ENCODE measurements at regions not wholly inside any gene's neighbourhood (a gene's known extent, or its start where the extent isn't known, plus 50 kb on each side); places are given as distances from the start of the nearest gene placed in this dataset.

GRCh38 chr12:127723251-127723650 lies 543.7 kb upstream of the TMEM132C start (continued):
- no peak for TF ChIP-seq E2F4 (CRISPR knock-in tag; IDR thresholded peaks at IDR 0.05; ENCODE audit: borderline replicate concordance, low read depth)
- no peak for TF ChIP-seq ETV6 (CRISPR knock-in tag; IDR thresholded peaks at IDR 0.05)
- TF ChIP-seq ZNF512 (CRISPR knock-in tag; IDR thresholded peaks at IDR 0.05; ENCODE audit: borderline replicate concordance) = no peak
- TF ChIP-seq FOXK1 (CRISPR knock-in tag; IDR thresholded peaks at IDR 0.05) = no peak
- no peak for TF ChIP-seq ZNF138 (CRISPR knock-in tag; conservative IDR thresholded peaks at IDR 0.05)
- TF ChIP-seq JUN (CRISPR knock-in tag; IDR thresholded peaks at IDR 0.05) = no peak
- no peak for TF ChIP-seq ZBTB43 (CRISPR knock-in tag; IDR thresholded peaks at IDR 0.05)
- no peak for TF ChIP-seq AFF4 (CRISPR knock-in tag; IDR thresholded peaks at IDR 0.05; ENCODE audit: borderline replicate concordance)
- TF ChIP-seq ZNF281 (CRISPR knock-in tag; IDR thresholded peaks at IDR 0.05) = no peak
- no peak for TF ChIP-seq GTF2I (CRISPR knock-in tag; conservative IDR thresholded peaks at IDR 0.05)

- peaks cover 53% of the 10 kb centered on the region for H3K36me3 Mint-ChIP-seq
- peaks cover 90% of the 10 kb centered on the region for H3K9me3 Mint-ChIP-seq
- no peak for ATAC-seq
- no peak overlapping the region for H3K4me3 Mint-ChIP-seq
- POLR2A ChIA-PET = no interaction called here
- DNase-seq (ENCODE audit: low spot score) = no peak
- no peak overlapping the region for H3K27ac Mint-ChIP-seq
- CTCF ChIA-PET = no interaction called here
- peaks cover 8% of the 10 kb centered on the region; the same call in 1 of the 2 replicates for H3K27me3 Mint-ChIP-seq (ENCODE audit: low read depth)
- H3K4me1 Mint-ChIP-seq = no peaks in the 10 kb centered on the region
- TF ChIP-seq ZNF416 (CRISPR knock-in tag; IDR thresholded peaks at IDR 0.05) = no peak
- TF ChIP-seq JUN (CRISPR knock-in tag; IDR thresholded peaks at IDR 0.05) = no peak
- TF ChIP-seq ATF2 (CRISPR knock-in tag; IDR thresholded peaks at IDR 0.05; ENCODE audit: borderline replicate concordance, low read depth) = no peak
- no peak for TF ChIP-seq CDX4 (CRISPR knock-in tag; IDR thresholded peaks at IDR 0.05; ENCODE audit: borderline replicate concordance)
- TF ChIP-seq ATF1 (CRISPR knock-in tag; IDR thresholded peaks at IDR 0.05) = no peak
- no peak for TF ChIP-seq GABPB1 (CRISPR knock-in tag; IDR thresholded peaks at IDR 0.05)
- no peak for TF ChIP-seq ARID4B (CRISPR knock-in tag; IDR thresholded peaks at IDR 0.05; ENCODE audit: borderline replicate concordance)
- no peak for TF ChIP-seq ZNF232 (CRISPR knock-in tag; IDR thresholded peaks at IDR 0.05)
These were observed 540.2 kb upstream of the TMEM132C start for GRCh38 chr12:127726671-127727315.
